ENCODE measurements at regions not wholly inside any gene's neighbourhood (a gene's known extent, or its start where the extent isn't known, plus 50 kb on each side); places are given as distances from the start of the nearest gene placed in this dataset.

- DNase-seq (ENCODE audit: low spot score), result no peak
Observed at GRCh38 chr2:60400462-60401246, 152.8 kb downstream of the BCL11A start.

- DNase-seq (ENCODE audit: low spot score), result no peak
Observed at GRCh38 chr2:60394463-60394862, 159.0 kb downstream of the BCL11A start.

- DNase-seq (ENCODE audit: low spot score), result no peak
Observed at GRCh38 chr2:60391649-60392375, 161.6 kb downstream of the BCL11A start.

- no peak for DNase-seq (ENCODE audit: low spot score)
Observed at GRCh38 chr2:60391230-60391629, 162.2 kb downstream of the BCL11A start.

GRCh38 chr2:60386436-60386835, 167.0 kb downstream of the BCL11A start:
- DNase-seq (ENCODE audit: low spot score), result no peak

GRCh38 chr2:60385648-60386047, 167.8 kb downstream of the BCL11A start:
- no peak for DNase-seq (ENCODE audit: low spot score)

GRCh38 chr2:60383401-60384143, 169.9 kb downstream of the BCL11A start:
- DNase-seq (ENCODE audit: low spot score), result no peak

GRCh38 chr2:60380411-60380810, 173.0 kb downstream of the BCL11A start:
- no peak for DNase-seq (ENCODE audit: low spot score)

GRCh38 chr2:60379684-60380083, 173.8 kb downstream of the BCL11A start:
- DNase-seq (ENCODE audit: low spot score), result no peak

- no peak for DNase-seq (ENCODE audit: low spot score)
Observed at GRCh38 chr2:60379216-60379615, 174.2 kb downstream of the BCL11A start.

- no peak for DNase-seq (ENCODE audit: low spot score)
Observed at GRCh38 chr2:60377825-60378224, 175.6 kb downstream of the BCL11A start.

GRCh38 chr2:60376252-60376651, 177.2 kb downstream of the BCL11A start:
- no peak for DNase-seq (ENCODE audit: low spot score)

- DNase-seq (ENCODE audit: low spot score), result no peak
Observed at GRCh38 chr2:60371681-60372080, 181.8 kb downstream of the BCL11A start.

- DNase-seq (ENCODE audit: low spot score), result no peak
Observed at GRCh38 chr2:60371219-60371618, 182.2 kb downstream of the BCL11A start.

- DNase-seq (ENCODE audit: low spot score), result no peak
Observed at GRCh38 chr2:60370814-60371213, 182.6 kb downstream of the BCL11A start.

GRCh38 chr2:60368456-60368855, 185.0 kb downstream of the BCL11A start:
- no peak for DNase-seq (ENCODE audit: low spot score)

GRCh38 chr2:60366135-60366712, 187.2 kb downstream of the BCL11A start:
- DNase-seq (ENCODE audit: low spot score), result no peak

- no peak for DNase-seq (ENCODE audit: low spot score)
Observed at GRCh38 chr2:60365556-60365955, 187.9 kb downstream of the BCL11A start.

- no peak for DNase-seq (ENCODE audit: low spot score)
Observed at GRCh38 chr2:60364491-60364890, 189.0 kb downstream of the BCL11A start.

- DNase-seq (ENCODE audit: low spot score), result no peak
Observed at GRCh38 chr2:60361498-60361897, 192.0 kb downstream of the BCL11A start.

- DNase-seq (ENCODE audit: low spot score), result no peak
Observed at GRCh38 chr2:60359569-60359968, 193.9 kb downstream of the BCL11A start.

- DNase-seq (ENCODE audit: low spot score), result no peak
Observed at GRCh38 chr2:60358476-60358875, 195.0 kb downstream of the BCL11A start.

Data from ecto neural progenitor cell (in vitro differentiated cells).